GM12878 (cell line): ENCODE measurements at regions not wholly inside any gene's neighbourhood (a gene's known extent, or its start where the extent isn't known, plus 50 kb on each side); places are given as distances from the start of the nearest gene placed in this dataset.

ENCODE experiments used
- ATAC-seq: fragments of 200-7000 bp; cut with Tn5 transposase; 3 replicates; pipeline ENCODE4 v1.9.1; 2020; ENCODE audit warnings: mild to moderate bottlenecking, moderate library complexity
- BruUV-seq: library from RNA; stranded (reverse); fragments of 400-500 nt; replicated peaks from 2 replicates; lab custom pipeline; 2021; lab: Mats Ljungman, UMichigan
- CTCF ChIA-PET: fragments of 300-600 bp; sonication (Branson Sonifier 250); formaldehyde crosslinking; extraction: SDS; loops from one replicate; lab custom pipeline; 2021; ENCODE audit warnings: inconsistent platforms; lab: Yijun Ruan, JAX
- POLR2A ChIA-PET: fragments of 350-600 bp; formaldehyde crosslinking; extraction: SDS; loops from one replicate; lab custom pipeline; 2021; ENCODE audit warnings: inconsistent platforms; lab: Charles Lee
- RAD21 ChIA-PET: fragments of 300-600 bp; sonication (Branson Sonifier 250); formaldehyde crosslinking; loops from one replicate; lab custom pipeline; 2023; ENCODE audit warnings: antibody characterized with exemption; ENCODE audit not compliant: unreplicated experiment; lab: Charles Lee
- SMC1A ChIA-PET: fragments of 300-600 bp; sonication (Branson Sonifier 250); formaldehyde crosslinking; loops from one replicate; lab custom pipeline; 2023; ENCODE audit not compliant: unreplicated experiment, uncharacterized antibody; lab: Charles Lee
- DNase-seq: peaks from one replicate; pipeline ENCODE4 v3.0.0-alpha.2; 2011; ENCODE audit warnings: low read depth, low spot score
- FAIRE-seq: peaks from 3 replicates; lab custom pipeline; 2011; peaks lifted over from hg19 to GRCh38; lab: Jason Lieb, UNC
- H2AFZ ChIP-seq: 2 replicates; pipeline ENCODE4 v1.6.0; 2011; ENCODE audit warnings: low read depth, low read length, control low read depth; ENCODE audit not compliant: control insufficient read depth
- H3K27ac ChIP-seq: 2 replicates; pipeline ENCODE4 v1.5.1; 2011; ENCODE audit warnings: control low read depth; ENCODE audit not compliant: control insufficient read depth, insufficient read depth
- H3K27me3 ChIP-seq, 2 experiments: replicated peaks in 1 of 2; 2 replicates each; pipeline versions ENCODE4 v1.6.0 to v1.6.1; 2011; ENCODE audit warnings: low read length in 1 of 2; ENCODE audit not compliant: control insufficient read depth in 2 of 2, insufficient read depth in 2 of 2
- H3K36me3 ChIP-seq, 2 experiments: 2 replicates each; pipeline ENCODE4 v1.5.1; 2011; ENCODE audit warnings: low read length in 1 of 2; ENCODE audit not compliant: control insufficient read depth in 2 of 2, insufficient read depth in 2 of 2
- H3K4me1 ChIP-seq: 2 replicates; pipeline ENCODE4 v1.6.1; 2011; ENCODE audit warnings: mild to moderate bottlenecking, low read length, moderate library complexity, mixed read lengths; ENCODE audit not compliant: control insufficient read depth, insufficient read depth
- H3K4me2 ChIP-seq: 2 replicates; pipeline ENCODE4 v1.6.0; 2011; ENCODE audit warnings: control low read depth; ENCODE audit not compliant: control insufficient read depth, insufficient read depth
- H3K4me3 ChIP-seq: fragments of 200-600 bp; sonication (generic); 2 replicates; pipeline ENCODE4 v1.5.1; 2016
- H3K79me2 ChIP-seq: 2 replicates; pipeline ENCODE4 v1.6.0; 2011; ENCODE audit warnings: low read length; ENCODE audit not compliant: control insufficient read depth, insufficient read depth
- H3K9ac ChIP-seq: 2 replicates; pipeline ENCODE4 v1.8.0; 2011; ENCODE audit warnings: low read length, control low read depth, mixed read lengths; ENCODE audit not compliant: control insufficient read depth, insufficient read depth
- H3K9me3 ChIP-seq: replicated peaks from 3 replicates; pipeline ENCODE4 v1.5.1; 2011; ENCODE audit warnings: mild to moderate bottlenecking, low read length; ENCODE audit not compliant: control insufficient read depth, insufficient read depth
- H4K20me1 ChIP-seq: 2 replicates; pipeline ENCODE4 v1.6.0; 2011; ENCODE audit not compliant: control insufficient read depth, insufficient read depth
- ASH2L ChIP-seq: fragments of 300-600, 200-600 bp; sonication (generic); IDR thresholded peaks from 2 replicates; pipeline ENCODE4 v1.6.1; 2017; ENCODE audit warnings: low read depth, mild to moderate bottlenecking, borderline replicate concordance
- ATF3 ChIP-seq: IDR thresholded peaks from 2 replicates; pipeline ENCODE4 v1.6.1; 2011; ENCODE audit warnings: low read depth, mild to moderate bottlenecking, low read length, moderate library complexity, borderline replicate concordance; ENCODE audit errors: extremely low read depth
- ATF7 ChIP-seq: fragments of 450-650 bp; IDR thresholded peaks from 2 replicates; pipeline ENCODE4 v1.6.1; 2016; ENCODE audit warnings: low read depth, mild to moderate bottlenecking
- BACH1 ChIP-seq: fragments of 450-650 bp; IDR thresholded peaks from 2 replicates; pipeline ENCODE4 v1.6.1; 2017; ENCODE audit warnings: mild to moderate bottlenecking, borderline replicate concordance
- HCFC1 ChIP-seq: fragments of 150-350 bp; IDR thresholded peaks from 2 replicates; pipeline ENCODE4 v1.6.1; 2014; ENCODE audit warnings: low read length
- MXI1 ChIP-seq: fragments of 150-350 bp; IDR thresholded peaks from 2 replicates; pipeline ENCODE4 v1.6.1; 2011; ENCODE audit warnings: low read depth, mild to moderate bottlenecking, inconsistent platforms, low read length, improper control_type of control experiment
- MYB ChIP-seq: fragments of 150-350 bp; IDR thresholded peaks from 2 replicates; pipeline ENCODE4 v1.6.1; 2014; ENCODE audit warnings: mild to moderate bottlenecking, low read depth, low read length, borderline replicate concordance
- NFIC ChIP-seq: IDR thresholded peaks from 2 replicates; pipeline ENCODE4 v1.6.1; 2012; ENCODE audit warnings: low read depth, mild to moderate bottlenecking, inconsistent platforms, low read length, moderate library complexity
- NFXL1 ChIP-seq: fragments of 450-650 bp; IDR thresholded peaks from 2 replicates; pipeline ENCODE4 v1.6.1; 2017; ENCODE audit warnings: antibody characterized with exemption, mild to moderate bottlenecking, borderline replicate concordance
- PML ChIP-seq: IDR thresholded peaks from 2 replicates; pipeline ENCODE4 v1.6.1; 2012; ENCODE audit warnings: low read length, inconsistent platforms
- ZBED1 ChIP-seq: IDR thresholded peaks from 2 replicates; pipeline ENCODE4 v1.6.1; 2016; ENCODE audit warnings: borderline replicate concordance
- ZNF274 ChIP-seq: IDR thresholded peaks from one replicate; pipeline ENCODE4 v1.8.0; 2011; ENCODE audit not compliant: insufficient read length, insufficient read depth
- WGBS: methylation state at CpG from one replicate; pipeline ENCODE4 v1.1.6; 2016; ENCODE audit warnings: low lambda C conversion rate; ENCODE audit not compliant: insufficient replicate concordance, insufficient coverage; ENCODE audit errors: missing lambda C conversion rate; 5-methylcytosine and 5-hydroxymethylcytosine counted together
- in situ Hi-C: fragments of 300-500 bp; cut with MboI; formaldehyde crosslinking; loops from 9 replicates; pipeline ENCODE4 v1.14.3; 2018; ENCODE audit warnings: mixed read lengths
- intact Hi-C: fragments of 100-400 bp; cut with micrococcal nuclease; formaldehyde crosslinking; loops from one replicate; pipeline ENCODE4 v1.14.2; 2022; ENCODE audit not compliant: unreplicated experiment
- TF ChIP-seq, protein P1 (sequence below): IDR thresholded peaks from 2 replicates; pipeline ENCODE4 v1.6.1; 2011; ENCODE audit warnings: borderline replicate concordance, low read depth, mild to moderate bottlenecking, moderate library complexity, mixed read lengths, low read length; ENCODE audit not compliant: insufficient read depth; ENCODE audit errors: extremely low read length
- TF ChIP-seq, protein P2 (sequence below): IDR thresholded peaks from 2 replicates; pipeline ENCODE4 v1.6.1; 2012; ENCODE audit warnings: low read depth, low read length, improper control_type of control experiment

DNA sequence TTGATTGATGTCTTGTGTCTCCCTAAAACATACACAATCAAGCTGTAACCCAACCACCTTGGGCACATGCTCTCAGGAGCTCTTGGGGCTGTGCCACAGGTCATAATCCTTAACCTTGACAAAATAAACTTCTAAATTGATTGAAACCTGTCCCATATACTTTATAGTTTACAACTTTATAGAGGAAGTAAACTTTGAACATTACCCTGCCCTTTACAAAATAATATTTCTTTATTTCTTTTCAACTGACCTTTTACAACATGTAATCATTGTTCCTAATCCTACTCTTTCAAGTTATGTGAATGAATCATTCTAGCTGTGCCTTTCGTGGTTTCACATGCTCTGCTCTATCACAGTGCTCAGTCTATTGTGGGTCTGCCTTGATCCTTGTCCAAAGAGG lies 118.3 kb upstream of the ATP1A1 start:
- no peaks in the 10 kb centered on the region for H4K20me1 ChIP-seq
- SMC1A ChIA-PET, result no interaction called here
- no peak for FAIRE-seq
- no peaks in the 10 kb centered on the region for H3K27me3 ChIP-seq
- H3K4me1 ChIP-seq, result peaks cover 6% of the 10 kb centered on the region
- no peak overlapping the region for H2AFZ ChIP-seq
- 80% methylated on average over 1 of the region's 1 CpG for WGBS
- H3K4me2 ChIP-seq, result no peak overlapping the region
- no peak overlapping the region for H3K27ac ChIP-seq
- RAD21 ChIA-PET, result interaction anchor here (2.3 kb wide), 1 partner anchor 21 kb away, joined by 6 read pairs; no protein-coding TSS in a partner anchor
- H3K4me3 ChIP-seq, result no peak overlapping the region
- no peaks in the 10 kb centered on the region for H3K36me3 ChIP-seq
- in situ Hi-C loops, result no loop called here
- H3K9ac ChIP-seq, result no peak overlapping the region
- BruUV-seq, result no TSS peak
- TF ChIP-seq ZBED1 (no peak), MYB (no peak), ZNF274 (no peak), NFIC (no peak)
- TF ChIP-seq, all 136 proteins: peak for 0
- ATAC-seq (peak; percentile 20; the same call in 1 of the 3 replicates), DNase-seq (no peak)
- H3K79me2 ChIP-seq, result no peaks in the 10 kb centered on the region
- H3K9me3 ChIP-seq, result no peaks in the 10 kb centered on the region
- ChIA-PET POLR2A (no interaction called here), CTCF (interaction anchor here (1.2 kb wide), 1 partner anchor 11 kb away, joined by 3 read pairs; no protein-coding TSS in a partner anchor)
- intact Hi-C loops, result no loop called here

- BruUV-seq, result no TSS peak
- in situ Hi-C loops, result no loop called here
- Histone ChIP-seq H3K9me3 (no peaks in the 10 kb centered on the region), H3K4me3 (no peak overlapping the region), H3K4me2 (no peak overlapping the region), H3K4me1 (peaks cover 6% of the 10 kb centered on the region), H3K36me3 (no peaks in the 10 kb centered on the region), H3K9ac (no peak overlapping the region), H3K27ac (no peak overlapping the region), H4K20me1 (no peaks in the 10 kb centered on the region), H3K79me2 (no peaks in the 10 kb centered on the region), H3K27me3 (no peaks in the 10 kb centered on the region), H2AFZ (no peak overlapping the region)
- SMC1A ChIA-PET, result interaction anchor here (0.7 to 2.9 kb wide), 7 partner anchors 11 to 232 kb away, joined by 3 to 8 read pairs (median 3); no protein-coding TSS in a partner anchor
- RAD21 ChIA-PET, result interaction anchor here (1.3 to 2.3 kb wide), 3 partner anchors 22 to 230 kb away, joined by 3 to 6 read pairs (median 3); no protein-coding TSS in a partner anchor
- intact Hi-C loops, result no loop called here
- CTCF ChIA-PET, result interaction anchor here (0.8 to 1.3 kb wide), 4 partner anchors 12 to 230 kb away, joined by 3 to 4 read pairs (median 4); no protein-coding TSS in a partner anchor
- POLR2A ChIA-PET, result interaction anchor here (0.6 to 1.0 kb wide), 2 partner anchors 109 to 143 kb away, joined by 3 to 4 read pairs; no protein-coding TSS in a partner anchor
- no peak for ATAC-seq
- 52% methylated on average over 6 of the region's 6 CpGs for WGBS
- no peak for FAIRE-seq
- DNase-seq, result no peak
- no peak for TF ChIP-seq ATF7
- TF ChIP-seq, protein P1, sequence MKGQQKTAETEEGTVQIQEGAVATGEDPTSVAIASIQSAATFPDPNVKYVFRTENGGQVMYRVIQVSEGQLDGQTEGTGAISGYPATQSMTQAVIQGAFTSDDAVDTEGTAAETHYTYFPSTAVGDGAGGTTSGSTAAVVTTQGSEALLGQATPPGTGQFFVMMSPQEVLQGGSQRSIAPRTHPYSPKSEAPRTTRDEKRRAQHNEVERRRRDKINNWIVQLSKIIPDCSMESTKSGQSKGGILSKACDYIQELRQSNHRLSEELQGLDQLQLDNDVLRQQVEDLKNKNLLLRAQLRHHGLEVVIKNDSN, result no peak
- no peak for TF ChIP-seq ASH2L
- no peak for TF ChIP-seq NFXL1
- no peak for TF ChIP-seq HCFC1
- no peak for TF ChIP-seq MXI1
- no peak for TF ChIP-seq PML
- TF ChIP-seq BACH1, result no peak
- TF ChIP-seq, protein P2, sequence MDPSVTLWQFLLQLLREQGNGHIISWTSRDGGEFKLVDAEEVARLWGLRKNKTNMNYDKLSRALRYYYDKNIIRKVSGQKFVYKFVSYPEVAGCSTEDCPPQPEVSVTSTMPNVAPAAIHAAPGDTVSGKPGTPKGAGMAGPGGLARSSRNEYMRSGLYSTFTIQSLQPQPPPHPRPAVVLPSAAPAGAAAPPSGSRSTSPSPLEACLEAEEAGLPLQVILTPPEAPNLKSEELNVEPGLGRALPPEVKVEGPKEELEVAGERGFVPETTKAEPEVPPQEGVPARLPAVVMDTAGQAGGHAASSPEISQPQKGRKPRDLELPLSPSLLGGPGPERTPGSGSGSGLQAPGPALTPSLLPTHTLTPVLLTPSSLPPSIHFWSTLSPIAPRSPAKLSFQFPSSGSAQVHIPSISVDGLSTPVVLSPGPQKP, result no peak
- no peak for TF ChIP-seq ATF3
Observed at GRCh38 chr1:116255486-116256285, 117.4 kb upstream of the ATP1A1 start.
